Trophoblast cell (in vitro differentiated cells and primary cell): ENCODE measurements at regions not wholly inside any gene's neighbourhood (a gene's known extent, or its start where the extent isn't known, plus 50 kb on each side); places are given as distances from the start of the nearest gene placed in this dataset.

Experiments
- DNase-seq, 2 donors: peaks; one replicate each; pipeline ENCODE4 v3.0.0-alpha.2; 2016
- H2AFZ ChIP-seq: 2 replicates; pipeline ENCODE4 v1.6.1; 2013; ENCODE audit warnings: low read length, moderate library complexity, mild to moderate bottlenecking; ENCODE audit not compliant: insufficient read depth, poor library complexity
- H2AK5ac ChIP-seq: 2 replicates; pipeline ENCODE4 v1.6.1; 2013; ENCODE audit warnings: mild to moderate bottlenecking, low read length
- H2BK120ac ChIP-seq: 2 replicates; pipeline ENCODE4 v1.6.1; 2013; ENCODE audit warnings: low read length, mild to moderate bottlenecking, moderate library complexity; ENCODE audit not compliant: insufficient read depth, poor library complexity
- H2BK12ac ChIP-seq: 2 replicates; pipeline ENCODE4 v1.6.1; 2013; ENCODE audit warnings: mild to moderate bottlenecking, low read length, moderate library complexity
- H2BK5ac ChIP-seq: 2 replicates; pipeline ENCODE4 v1.6.1; 2013; ENCODE audit warnings: low read length, low read depth, moderate library complexity, mild to moderate bottlenecking; ENCODE audit not compliant: poor library complexity
- H3K14ac ChIP-seq: 2 replicates; pipeline ENCODE4 v1.6.1; 2013; ENCODE audit warnings: mild to moderate bottlenecking, low read length
- H3K18ac ChIP-seq: 2 replicates; pipeline ENCODE4 v1.6.1; 2013; ENCODE audit warnings: mild to moderate bottlenecking, low read length
- H3K23ac ChIP-seq: 2 replicates; pipeline ENCODE4 v1.6.1; 2013; ENCODE audit warnings: low read length
- H3K27ac ChIP-seq: 2 replicates; pipeline ENCODE4 v1.5.1; 2013; ENCODE audit warnings: low read depth, mild to moderate bottlenecking, inconsistent platforms, low read length, moderate library complexity
- H3K27me3 ChIP-seq: 2 replicates; pipeline ENCODE4 v1.6.1; 2013; ENCODE audit warnings: inconsistent platforms, mild to moderate bottlenecking, low read length, moderate library complexity; ENCODE audit not compliant: insufficient read depth
- H3K36me3 ChIP-seq, 2 experiments: 1 replicate in 1 of 2; 2 replicates in 1 of 2; pipeline ENCODE4 v1.6.1; 2013; ENCODE audit warnings: low read length in 2 of 2, mild to moderate bottlenecking in 2 of 2, moderate library complexity in 1 of 2; ENCODE audit not compliant: insufficient read depth in 2 of 2, control insufficient read depth in 1 of 2
- H3K4ac ChIP-seq: 2 replicates; pipeline ENCODE4 v1.6.1; 2013; ENCODE audit warnings: low read depth, mild to moderate bottlenecking, low read length, moderate library complexity
- H3K4me1 ChIP-seq, 2 experiments: 1 replicate in 1 of 2; 2 replicates in 1 of 2; pipeline ENCODE4 v1.6.1; 2013; ENCODE audit warnings: low read length in 2 of 2, mild to moderate bottlenecking in 2 of 2, moderate library complexity in 1 of 2; ENCODE audit not compliant: insufficient read depth in 2 of 2, control insufficient read depth in 1 of 2
- H3K4me2 ChIP-seq: 2 replicates; pipeline ENCODE4 v1.6.1; 2013; ENCODE audit warnings: inconsistent platforms, mild to moderate bottlenecking, low read length, moderate library complexity
- H3K4me3 ChIP-seq: 2 replicates; pipeline ENCODE4 v1.5.1; 2013; ENCODE audit warnings: mild to moderate bottlenecking, low read depth, low read length, inconsistent platforms
- H3K79me1 ChIP-seq: one replicate; pipeline ENCODE4 v1.6.1; 2013; ENCODE audit warnings: low read length
- H3K79me2 ChIP-seq: 2 replicates; pipeline ENCODE4 v1.6.1; 2013; ENCODE audit warnings: low read length, mild to moderate bottlenecking; ENCODE audit not compliant: control insufficient read depth, insufficient read depth, poor library complexity
- H3K9ac ChIP-seq: 2 replicates; pipeline ENCODE4 v1.6.1; 2013; ENCODE audit warnings: mild to moderate bottlenecking, low read length
- H3K9me3 ChIP-seq: 2 replicates; pipeline ENCODE4 v1.6.1; 2013; ENCODE audit warnings: low read depth, mild to moderate bottlenecking, control low read depth, inconsistent platforms, low read length; ENCODE audit not compliant: insufficient read depth
- H4K12ac ChIP-seq: 2 replicates; pipeline ENCODE4 v1.6.1; 2013; ENCODE audit warnings: low read depth, mild to moderate bottlenecking, low read length, moderate library complexity
- H4K8ac ChIP-seq: 2 replicates; pipeline ENCODE4 v1.6.1; 2013; ENCODE audit warnings: low read depth, mild to moderate bottlenecking, low read length, moderate library complexity
- H4K91ac ChIP-seq: one replicate; pipeline ENCODE4 v1.6.1; 2013; ENCODE audit warnings: low read depth, mild to moderate bottlenecking, low read length, moderate library complexity
- WGBS: extraction: QIAGEN DNeasy Blood & Tissue Kit; methylation state at CpG from one replicate; pipeline ENCODE4 v1.1.7; 2013; ENCODE audit warnings: missing lambda C conversion rate; ENCODE audit not compliant: insufficient read length, insufficient coverage; ENCODE audit errors: extremely low coverage; 5-methylcytosine and 5-hydroxymethylcytosine counted together

DNA sequence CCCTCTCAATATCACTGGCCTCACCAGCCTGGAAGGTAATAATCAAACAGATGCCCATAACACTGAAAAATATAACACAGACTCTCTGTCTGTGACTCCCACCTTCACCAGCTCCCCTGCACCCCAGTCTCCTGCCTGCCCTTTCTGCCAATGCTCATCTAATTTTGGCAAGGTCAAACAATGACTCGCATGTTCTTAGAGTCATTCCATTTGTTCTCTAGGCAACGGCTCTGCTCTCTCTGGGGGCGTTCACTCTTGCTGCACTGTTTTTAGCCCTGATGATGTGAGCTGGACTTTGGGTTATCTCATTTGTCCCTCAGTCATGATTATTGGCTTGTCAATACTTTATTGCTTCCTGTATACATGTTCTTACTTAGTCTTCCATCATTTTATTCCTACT lies 691.8 kb downstream of the FLRT2 start:
- Histone ChIP-seq H3K79me2 (no peaks in the 10 kb centered on the region), H3K9me3 (no peaks in the 10 kb centered on the region), H3K36me3 (no peaks in the 10 kb centered on the region), H2BK120ac (peak overlapping the region; percentile 51), H3K14ac (no peak overlapping the region), H3K4me3 (no peak overlapping the region), H2BK12ac (peak overlapping the region; percentile 84), H3K9ac (no peak overlapping the region), H3K27me3 (no peaks in the 10 kb centered on the region), H2AK5ac (no peak overlapping the region), H2AFZ (no peak overlapping the region), H3K4me1 (peaks cover 3 to 6% of the 10 kb centered on the region in 2 experiments), H3K79me1 (peaks cover 2% of the 10 kb centered on the region), H3K4me2 (no peak overlapping the region), H3K23ac (no peak overlapping the region), H3K27ac (no peak overlapping the region), H3K18ac (no peak overlapping the region), H2BK5ac (no peak overlapping the region), H4K91ac (no peak overlapping the region), H4K12ac (no peak overlapping the region), H4K8ac (peak overlapping the region; percentile 70), H3K4ac (no peak overlapping the region)
- DNase-seq: no peak
- WGBS: no CpG with 5 or more reads among the region's 3 CpGs

DNA sequence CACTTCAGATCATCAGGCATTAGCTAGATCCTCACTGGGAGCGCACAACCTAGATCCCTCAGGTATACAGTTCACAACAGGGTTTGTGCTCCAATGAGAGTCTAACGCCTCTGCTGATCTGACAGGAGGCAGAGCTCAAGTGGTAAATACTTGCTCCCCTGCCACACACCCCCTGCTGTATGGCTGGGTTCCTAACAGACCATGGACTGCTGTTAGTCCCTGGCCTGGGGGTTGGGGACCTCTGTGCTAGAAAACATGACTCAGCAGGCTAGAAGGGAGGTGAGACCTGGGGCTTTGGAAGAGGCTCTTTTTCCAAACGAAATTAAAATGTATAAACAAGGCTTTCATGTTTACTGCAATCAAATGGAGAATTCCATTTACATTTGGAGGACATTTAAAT lies 691.1 kb downstream of the FLRT2 start:
- no peak overlapping the region for H3K4me2 ChIP-seq
- WGBS: no CpG with 5 or more reads among the region's 3 CpGs
- no peak overlapping the region for H2BK5ac ChIP-seq
- H3K4ac ChIP-seq: no peak overlapping the region
- peaks cover 2% of the 10 kb centered on the region for H3K79me1 ChIP-seq
- DNase-seq: no peak
- no peak overlapping the region for H4K91ac ChIP-seq
- no peak overlapping the region for H3K4me3 ChIP-seq
- H4K8ac ChIP-seq: no peak overlapping the region
- no peak overlapping the region for H3K9ac ChIP-seq
- H4K12ac ChIP-seq: no peak overlapping the region
- no peak overlapping the region for H2BK12ac ChIP-seq
- no peak overlapping the region for H2AFZ ChIP-seq
- no peak overlapping the region for H3K18ac ChIP-seq
- H3K4me1 ChIP-seq: peaks cover 3 to 6% of the 10 kb centered on the region in 2 experiments
- no peak overlapping the region for H3K14ac ChIP-seq
- H2BK120ac ChIP-seq: no peak overlapping the region
- H3K27me3 ChIP-seq: no peaks in the 10 kb centered on the region
- H3K23ac ChIP-seq: no peak overlapping the region
- H3K27ac ChIP-seq: no peak overlapping the region
- no peak overlapping the region for H2AK5ac ChIP-seq
- no peaks in the 10 kb centered on the region for H3K79me2 ChIP-seq
- no peaks in the 10 kb centered on the region for H3K36me3 ChIP-seq
- H3K9me3 ChIP-seq: no peaks in the 10 kb centered on the region

DNA sequence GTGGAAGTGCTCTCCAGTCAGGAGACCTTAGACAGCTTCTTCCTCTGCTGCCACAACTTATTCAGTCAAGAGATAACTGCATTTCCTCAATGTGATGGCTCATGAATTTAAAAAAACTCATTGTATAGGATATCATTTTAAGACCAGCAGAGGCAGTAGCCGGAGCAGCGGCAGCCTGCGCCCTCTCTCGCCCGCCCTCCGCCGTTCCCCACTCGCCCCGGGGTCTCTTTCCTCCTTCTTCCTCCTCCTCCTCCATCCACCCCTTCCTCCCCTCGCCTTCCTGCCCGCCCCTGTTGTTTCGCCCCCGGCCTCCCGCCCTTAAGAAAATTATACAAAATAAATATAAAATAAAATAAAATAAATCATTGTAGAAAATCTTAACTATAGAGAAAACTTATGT lies 687.6 kb downstream of the FLRT2 start:
- Histone ChIP-seq H2AK5ac (no peak overlapping the region), H2BK120ac (no peak overlapping the region), H3K18ac (no peak overlapping the region), H3K36me3 (no peaks in the 10 kb centered on the region), H2AFZ (no peak overlapping the region), H4K12ac (no peak overlapping the region), H3K4me1 (peaks cover 3 to 6% of the 10 kb centered on the region in 2 experiments), H3K14ac (no peak overlapping the region), H3K4ac (no peak overlapping the region), H2BK5ac (no peak overlapping the region), H3K79me2 (no peaks in the 10 kb centered on the region), H3K23ac (no peak overlapping the region), H3K4me2 (no peak overlapping the region), H4K8ac (no peak overlapping the region), H4K91ac (no peak overlapping the region), H2BK12ac (no peak overlapping the region), H3K79me1 (peaks cover 2% of the 10 kb centered on the region), H3K27me3 (no peaks in the 10 kb centered on the region), H3K9me3 (no peaks in the 10 kb centered on the region), H3K9ac (no peak overlapping the region), H3K4me3 (no peak overlapping the region), H3K27ac (no peak overlapping the region)
- WGBS: no CpG with 5 or more reads among the region's 14 CpGs
- no peak for DNase-seq

DNA sequence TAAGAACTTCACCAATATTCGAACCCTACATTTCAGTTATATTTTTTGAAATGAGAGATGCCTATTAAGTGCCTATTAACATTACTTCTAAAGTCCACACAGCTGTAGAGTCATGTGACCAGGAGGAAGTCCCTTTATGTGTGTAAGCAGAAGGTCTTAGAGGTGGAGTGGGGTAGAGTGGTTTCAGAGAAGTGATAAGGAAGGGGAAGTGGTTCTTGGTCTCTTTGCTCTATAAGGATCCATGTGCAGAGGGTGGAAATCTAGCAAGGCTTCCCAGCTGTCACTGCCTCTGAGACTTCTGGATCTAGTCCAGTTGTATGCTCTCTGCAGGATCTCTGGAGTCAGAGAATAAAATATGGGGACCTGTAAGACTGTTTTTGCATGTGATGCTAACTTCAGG lies 673.9 kb downstream of the FLRT2 start:
- no CpG with 5 or more reads among the region's 1 CpG for WGBS
- no peak for DNase-seq
- Histone ChIP-seq H3K4me3 (no peak overlapping the region), H3K27ac (no peak overlapping the region), H2BK12ac (no peak overlapping the region), H2AK5ac (no peak overlapping the region), H3K14ac (no peak overlapping the region), H3K27me3 (no peaks in the 10 kb centered on the region), H2BK120ac (no peak overlapping the region), H3K79me1 (no peaks in the 10 kb centered on the region), H2BK5ac (no peak overlapping the region), H4K91ac (no peak overlapping the region), H3K9ac (no peak overlapping the region), H3K18ac (no peak overlapping the region), H3K9me3 (no peaks in the 10 kb centered on the region), H2AFZ (no peak overlapping the region), H3K79me2 (no peaks in the 10 kb centered on the region), H3K4me1 (no peaks in the 10 kb centered on the region), H3K23ac (no peak overlapping the region), H4K12ac (no peak overlapping the region), H3K4ac (no peak overlapping the region), H4K8ac (no peak overlapping the region), H3K36me3 (no peaks in the 10 kb centered on the region), H3K4me2 (no peak overlapping the region)
